ENCODE measurements at regions not wholly inside any gene's neighbourhood (a gene's known extent, or its start where the extent isn't known, plus 50 kb on each side); places are given as distances from the start of the nearest gene placed in this dataset.

DNA sequence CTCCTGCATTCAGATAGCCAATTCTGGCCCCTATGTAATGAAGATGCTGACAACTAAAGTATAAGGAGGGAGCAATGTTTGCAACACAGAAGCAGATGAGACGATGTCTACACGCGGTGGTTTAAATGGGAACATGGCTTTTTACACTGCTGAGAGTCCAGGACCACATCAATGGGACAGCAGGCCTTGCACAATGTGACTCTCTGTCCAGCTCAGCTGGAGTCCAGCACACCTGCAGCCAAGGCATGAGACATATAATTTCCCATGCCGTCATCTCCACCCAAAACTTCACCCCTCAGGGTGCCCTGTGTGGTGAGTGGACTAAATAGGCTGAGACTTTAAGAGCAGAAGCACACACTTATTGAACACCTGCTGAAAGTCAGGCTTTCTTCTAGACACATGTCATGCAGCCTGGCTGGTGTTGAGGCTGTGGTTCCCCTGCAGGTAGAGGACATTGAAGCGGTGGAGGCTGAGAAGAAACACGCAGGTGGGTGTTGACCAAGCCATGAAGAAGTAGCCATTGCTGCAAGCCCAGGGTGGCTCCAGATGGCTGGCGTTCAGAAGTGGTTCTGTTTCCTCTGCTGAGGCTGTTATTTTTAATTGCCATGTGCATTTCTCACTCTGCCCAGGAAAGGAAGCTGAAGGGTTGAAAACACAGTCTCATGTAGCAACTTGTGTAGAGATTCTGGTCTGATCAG lies 345.6 kb downstream of the MYCN start:
- no peak for TF ChIP-seq CTCF (IDR thresholded peaks at IDR 0.05; ENCODE audit: unreplicated experiment)
- DNase-seq (ENCODE audit: low spot score): no peak
- H3K27ac Mint-ChIP-seq (ENCODE audit: unreplicated experiment): no peak overlapping the region
- no peaks in the 10 kb centered on the region for H3K9me3 Mint-ChIP-seq (ENCODE audit: unreplicated experiment)
- H3K36me3 Mint-ChIP-seq (ENCODE audit: low read depth, unreplicated experiment): no peaks in the 10 kb centered on the region
- H3K27me3 Mint-ChIP-seq (ENCODE audit: unreplicated experiment): peaks cover 4% of the 10 kb centered on the region
- H3K4me1 Mint-ChIP-seq (ENCODE audit: unreplicated experiment): no peaks in the 10 kb centered on the region
- H3K4me3 Mint-ChIP-seq (ENCODE audit: unreplicated experiment): no peak overlapping the region

- no peak for DNase-seq (ENCODE audit: low spot score)
- no peak overlapping the region for H3K4me3 Mint-ChIP-seq (ENCODE audit: unreplicated experiment)
- no peak for TF ChIP-seq CTCF (IDR thresholded peaks at IDR 0.05; ENCODE audit: unreplicated experiment)
- H3K27me3 Mint-ChIP-seq (ENCODE audit: unreplicated experiment): peaks cover 4% of the 10 kb centered on the region
- H3K27ac Mint-ChIP-seq (ENCODE audit: unreplicated experiment): no peak overlapping the region
- H3K36me3 Mint-ChIP-seq (ENCODE audit: low read depth, unreplicated experiment): no peaks in the 10 kb centered on the region
- H3K9me3 Mint-ChIP-seq (ENCODE audit: unreplicated experiment): no peaks in the 10 kb centered on the region
- no peaks in the 10 kb centered on the region for H3K4me1 Mint-ChIP-seq (ENCODE audit: unreplicated experiment)
These were observed 344.7 kb downstream of the MYCN start for GRCh38 chr2:16284941-16285625.

- Mint-ChIP-seq H3K27ac (ENCODE audit: unreplicated experiment) (no peak overlapping the region), H3K36me3 (ENCODE audit: low read depth, unreplicated experiment) (no peaks in the 10 kb centered on the region), H3K4me3 (ENCODE audit: unreplicated experiment) (no peak overlapping the region), H3K27me3 (ENCODE audit: unreplicated experiment) (peaks cover 4% of the 10 kb centered on the region), H3K4me1 (ENCODE audit: unreplicated experiment) (no peaks in the 10 kb centered on the region), H3K9me3 (ENCODE audit: unreplicated experiment) (no peaks in the 10 kb centered on the region)
- no peak for TF ChIP-seq CTCF (IDR thresholded peaks at IDR 0.05; ENCODE audit: unreplicated experiment)
- no peak for DNase-seq (ENCODE audit: low spot score)
These were observed 342.9 kb downstream of the MYCN start for GRCh38 chr2:16283071-16283850.

DNA sequence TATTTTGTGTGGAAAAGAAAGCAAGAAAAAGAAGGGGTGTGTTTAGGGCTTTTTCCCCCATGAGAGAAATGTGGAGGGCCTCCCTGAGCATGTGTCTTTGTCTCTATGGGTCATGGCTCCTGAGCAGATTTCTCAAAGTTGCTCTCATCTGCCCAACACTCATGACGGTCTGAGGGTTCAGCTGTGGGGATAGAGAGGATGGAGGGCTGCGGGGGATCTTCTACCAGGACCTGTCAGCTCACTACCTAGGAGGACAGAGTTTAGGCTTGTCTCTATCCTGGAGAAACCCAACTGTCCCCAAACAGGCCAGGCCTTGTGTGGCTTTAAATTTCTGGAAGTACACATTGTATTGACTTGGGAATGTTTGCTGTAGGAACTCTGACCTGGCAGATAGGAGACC lies 342.2 kb downstream of the MYCN start:
- Mint-ChIP-seq H3K9me3 (ENCODE audit: unreplicated experiment) (no peaks in the 10 kb centered on the region), H3K4me1 (ENCODE audit: unreplicated experiment) (no peaks in the 10 kb centered on the region), H3K36me3 (ENCODE audit: low read depth, unreplicated experiment) (no peaks in the 10 kb centered on the region), H3K27ac (ENCODE audit: unreplicated experiment) (no peak overlapping the region), H3K27me3 (ENCODE audit: unreplicated experiment) (peaks cover 4% of the 10 kb centered on the region), H3K4me3 (ENCODE audit: unreplicated experiment) (no peak overlapping the region)
- no peak for DNase-seq (ENCODE audit: low spot score)
- TF ChIP-seq CTCF (IDR thresholded peaks at IDR 0.05; ENCODE audit: unreplicated experiment): no peak

All from endothelial cell (in vitro differentiated cells).